ENCODE measurements at regions not wholly inside any gene's neighbourhood (a gene's known extent, or its start where the extent isn't known, plus 50 kb on each side); places are given as distances from the start of the nearest gene placed in this dataset.

DNA sequence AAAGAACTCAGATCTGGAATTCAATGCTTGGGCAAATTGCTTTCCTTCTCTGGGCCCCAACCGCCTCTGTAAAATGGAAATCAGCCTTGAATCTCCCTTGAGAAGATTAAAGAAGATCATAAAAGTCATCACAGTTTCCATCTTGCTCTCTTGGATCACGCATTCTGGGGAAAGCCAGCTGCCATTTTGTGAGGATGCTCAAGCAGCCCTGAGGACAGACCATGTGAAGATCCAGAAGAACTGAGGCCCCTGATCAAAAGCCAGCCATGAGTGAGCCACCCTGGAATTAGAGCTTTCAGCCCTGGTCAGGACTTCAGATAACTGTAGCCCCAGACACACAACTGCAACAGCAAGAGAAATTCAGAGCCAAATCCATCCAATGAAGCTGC, 229.3 kb downstream of the MN1 start:
- DNase-seq (ENCODE audit: low read depth) = no peak

DNA sequence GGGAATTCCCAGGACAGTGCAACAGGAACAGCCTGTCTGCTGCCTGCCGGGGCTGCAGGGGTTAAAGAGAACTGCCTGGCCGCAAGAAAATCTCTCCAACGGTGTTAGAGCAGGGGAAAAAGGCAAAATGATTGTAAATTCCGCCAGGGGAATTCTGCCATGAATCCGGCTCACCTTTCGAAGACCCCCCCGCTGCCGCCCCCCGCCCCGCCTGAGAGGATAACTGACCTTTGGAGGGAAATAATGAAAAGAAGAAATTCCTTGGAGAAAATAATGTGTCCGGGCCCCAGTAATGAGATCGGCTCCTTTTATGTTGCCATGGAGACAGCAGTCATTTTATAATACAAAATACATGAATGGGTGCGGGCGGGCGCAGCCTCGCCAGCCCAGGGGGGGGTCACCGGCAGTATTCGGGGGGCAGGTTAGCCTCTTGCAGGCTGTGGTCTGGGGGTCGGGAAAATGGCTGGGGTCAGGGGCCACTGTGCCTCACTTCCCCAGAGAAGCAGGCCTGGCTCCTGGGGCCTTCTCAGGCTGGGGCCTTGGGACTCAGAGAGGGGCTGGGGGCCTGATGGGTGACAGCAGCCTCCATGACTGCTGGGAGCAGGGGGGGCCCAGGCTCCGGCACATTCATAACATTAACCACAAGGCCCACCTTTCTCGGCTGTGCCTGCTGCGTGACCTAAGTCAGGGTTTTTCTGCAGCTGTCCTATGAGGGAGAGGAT, 228.1 kb downstream of the MN1 start:
- DNase-seq (ENCODE audit: low read depth) = no peak

DNA sequence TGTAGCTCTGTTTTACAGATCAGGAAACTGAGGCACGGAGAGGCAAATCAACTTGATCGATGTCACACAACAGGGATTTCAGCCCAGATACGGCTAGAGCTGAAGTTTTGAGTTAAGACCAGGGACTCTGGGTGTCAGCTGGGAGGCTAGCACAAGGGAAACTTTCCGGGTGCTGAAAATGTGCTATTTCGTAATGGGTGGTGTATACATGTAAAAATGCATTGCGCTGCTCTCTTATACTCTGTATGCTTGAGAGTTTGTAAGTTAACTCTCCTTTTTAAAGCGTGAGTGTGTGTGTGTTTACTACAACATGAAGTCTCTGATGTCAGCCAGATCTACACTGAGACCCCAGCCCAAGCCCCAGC, 227.6 kb downstream of the MN1 start:
- no peak for DNase-seq (ENCODE audit: low read depth)

DNA sequence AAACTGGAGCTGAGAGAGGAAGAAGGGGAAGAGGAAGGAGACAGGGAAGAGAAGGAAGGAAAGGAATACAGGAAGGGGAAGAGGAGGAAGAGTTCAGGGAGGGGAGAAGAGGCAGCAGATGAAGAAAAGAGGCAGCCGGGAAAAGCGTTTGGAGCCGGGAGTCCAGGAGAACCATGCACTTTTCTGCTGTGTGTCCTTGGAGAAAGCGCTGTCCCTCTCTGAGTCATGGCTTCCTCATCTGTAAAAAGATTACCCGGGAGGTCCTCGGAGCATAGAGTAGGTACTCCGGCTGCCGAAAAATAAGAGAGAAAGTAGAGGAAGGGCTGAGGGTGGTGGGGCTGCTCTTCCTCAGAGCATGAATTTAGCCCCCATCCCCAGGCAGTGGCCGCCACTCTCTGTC, 226.9 kb downstream of the MN1 start:
- no peak for DNase-seq (ENCODE audit: low read depth)

DNA sequence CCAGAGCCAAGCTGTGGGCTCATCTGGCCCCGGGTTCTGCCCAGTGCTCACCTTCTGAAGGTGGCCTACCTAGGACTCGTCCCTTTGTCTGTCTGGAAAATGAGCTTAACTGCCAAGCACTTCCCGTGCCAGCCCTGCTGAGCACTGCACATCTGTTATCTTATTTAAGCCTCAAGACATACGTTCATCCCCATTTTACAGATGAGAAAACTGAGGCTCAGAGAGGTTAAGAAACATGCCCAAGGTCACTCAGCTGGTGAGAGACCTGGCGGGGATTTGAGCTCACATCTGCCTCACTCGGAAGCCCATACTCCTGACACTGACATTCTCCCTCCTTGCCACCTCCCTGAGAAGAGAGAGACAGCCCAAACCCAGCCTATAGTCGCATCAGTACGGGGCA, 226.2 kb downstream of the MN1 start:
- DNase-seq (ENCODE audit: low read depth) = no peak

DNA sequence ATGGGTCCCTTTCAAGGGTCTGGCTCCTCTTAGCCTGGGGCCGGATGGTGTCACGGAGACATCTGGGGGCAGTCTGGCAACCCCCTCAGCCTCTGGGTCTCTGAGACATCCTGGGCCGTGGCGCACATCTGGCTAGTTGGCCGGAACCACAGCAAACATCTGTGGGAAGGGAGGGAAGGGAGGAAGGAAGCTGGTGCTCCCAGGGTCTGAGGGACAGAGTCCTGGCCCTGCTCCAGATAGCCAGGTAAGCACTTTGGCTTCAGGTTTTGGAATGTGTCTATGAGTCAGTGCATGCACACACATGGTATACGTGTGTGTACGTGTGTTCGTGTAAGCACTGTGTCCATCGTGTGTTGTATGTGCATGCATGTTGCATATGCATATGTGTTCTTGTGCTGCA, 225.1 kb downstream of the MN1 start:
- no peak for DNase-seq (ENCODE audit: low read depth)

DNA sequence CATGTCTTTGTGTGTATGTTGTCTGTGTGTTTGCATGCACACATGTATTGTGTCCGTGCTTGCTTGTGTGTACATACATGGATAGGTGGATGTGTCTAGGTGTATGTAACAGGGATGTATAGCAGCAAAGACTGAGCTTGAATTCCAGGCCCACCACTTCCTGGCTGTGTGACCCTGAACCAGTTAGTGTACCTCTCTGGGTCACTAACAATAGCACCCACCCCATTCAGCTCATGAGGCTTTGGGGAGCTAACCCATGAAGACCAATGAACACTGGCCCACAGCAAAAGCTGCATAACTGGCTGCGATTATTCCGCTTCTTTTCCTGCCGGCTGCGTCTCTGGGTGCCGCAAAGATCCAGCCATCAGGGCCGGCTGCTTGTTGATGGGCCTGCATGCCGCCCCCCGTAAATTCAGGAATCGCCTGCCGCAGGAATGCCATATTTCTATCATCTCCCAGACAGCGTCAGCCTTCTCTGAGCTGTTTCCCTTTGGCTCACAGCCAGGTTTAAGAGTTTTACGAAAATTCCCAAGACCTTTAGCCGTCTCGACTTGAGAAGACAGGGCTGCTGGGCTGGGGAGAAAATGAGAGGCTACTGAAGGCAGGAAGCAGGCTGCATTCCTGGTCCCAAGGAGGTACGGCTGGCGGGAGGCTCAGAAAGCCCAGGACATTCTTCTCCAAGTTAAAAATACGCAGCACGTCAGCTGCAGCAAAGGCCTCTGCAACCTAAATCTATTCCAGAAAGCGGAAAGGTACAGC, 224.6 kb downstream of the MN1 start:
- DNase-seq (ENCODE audit: low read depth) = no peak

DNA sequence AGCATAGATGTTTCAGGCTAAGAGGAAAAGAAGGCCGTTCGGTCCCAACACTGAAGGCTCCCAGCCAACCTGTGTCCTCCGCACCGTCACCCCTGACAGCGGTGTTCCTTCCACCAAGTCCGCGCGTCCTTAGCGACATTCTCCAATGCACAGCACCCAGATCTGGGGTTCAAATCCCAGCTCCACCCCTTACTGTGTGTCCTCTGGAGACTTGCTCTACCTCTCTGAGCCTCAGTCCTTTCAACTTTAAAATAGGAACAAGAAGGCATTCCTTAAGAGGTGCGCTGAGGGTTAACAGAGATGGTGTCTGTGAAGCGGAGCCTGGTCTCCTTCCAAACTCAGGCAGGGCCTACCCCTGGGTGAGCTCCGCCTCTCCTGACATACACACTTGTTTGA, 224.0 kb downstream of the MN1 start:
- DNase-seq (ENCODE audit: low read depth) = no peak

DNA sequence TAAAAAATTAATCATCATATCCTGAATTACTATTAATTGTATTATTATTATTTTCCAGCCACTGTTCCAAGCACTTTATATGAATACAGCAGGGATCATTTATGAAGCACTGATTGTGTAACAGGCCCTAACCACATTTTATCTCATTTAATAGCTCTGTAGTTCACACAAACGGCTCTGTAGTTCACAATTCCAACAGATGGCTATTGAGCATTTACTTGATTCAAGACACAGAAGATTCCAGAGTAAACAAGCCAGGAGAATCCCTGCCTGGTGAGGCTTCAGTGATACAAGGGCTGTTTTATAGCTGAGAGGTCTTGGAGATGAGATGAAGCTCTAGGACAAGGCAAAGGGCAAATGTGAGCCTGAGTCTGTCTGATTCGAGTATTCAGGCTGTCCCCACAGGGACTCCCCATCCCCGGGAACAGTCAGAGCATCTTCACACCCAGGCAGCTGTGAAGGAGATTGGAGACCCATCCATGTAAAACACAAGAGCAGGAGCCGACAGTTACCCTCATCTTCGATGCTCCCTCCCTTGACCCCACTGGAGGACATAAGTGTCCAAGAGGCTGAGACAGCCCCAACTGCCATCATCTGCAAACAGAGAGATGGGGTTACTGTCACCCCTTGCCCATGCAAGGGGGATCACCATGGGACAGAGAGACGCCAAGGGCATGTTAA, 222.5 kb downstream of the MN1 start:
- no peak for DNase-seq (ENCODE audit: low read depth)

DNA sequence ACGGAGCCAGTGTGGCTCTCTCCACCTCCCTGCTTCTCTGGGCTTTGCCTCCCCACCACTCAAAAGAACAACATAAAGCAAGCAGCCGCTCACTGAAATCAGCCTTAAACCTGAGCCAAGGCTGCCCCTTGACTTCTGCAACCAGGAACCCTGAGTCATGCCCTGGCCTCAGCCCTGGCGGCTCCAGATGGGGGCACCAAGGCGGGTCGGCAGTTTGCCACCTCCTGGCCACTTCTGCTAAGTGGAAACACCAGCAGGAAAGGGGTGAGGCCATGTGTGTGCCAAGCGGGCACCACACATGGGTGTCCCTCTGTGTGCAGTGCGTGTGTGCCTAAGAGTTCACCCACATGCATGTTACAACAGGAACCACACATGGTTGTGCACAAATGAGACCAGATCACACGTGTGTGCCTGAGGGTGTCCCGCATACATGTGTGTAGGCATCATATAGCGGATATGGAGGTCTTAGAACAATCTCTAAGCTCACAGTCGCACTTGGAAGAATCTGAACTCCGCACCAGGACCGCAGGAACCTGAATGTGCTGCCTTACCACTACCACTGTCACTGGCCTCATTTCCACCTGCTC, 221.2 kb downstream of the MN1 start:
- no peak for DNase-seq (ENCODE audit: low read depth)

DNA sequence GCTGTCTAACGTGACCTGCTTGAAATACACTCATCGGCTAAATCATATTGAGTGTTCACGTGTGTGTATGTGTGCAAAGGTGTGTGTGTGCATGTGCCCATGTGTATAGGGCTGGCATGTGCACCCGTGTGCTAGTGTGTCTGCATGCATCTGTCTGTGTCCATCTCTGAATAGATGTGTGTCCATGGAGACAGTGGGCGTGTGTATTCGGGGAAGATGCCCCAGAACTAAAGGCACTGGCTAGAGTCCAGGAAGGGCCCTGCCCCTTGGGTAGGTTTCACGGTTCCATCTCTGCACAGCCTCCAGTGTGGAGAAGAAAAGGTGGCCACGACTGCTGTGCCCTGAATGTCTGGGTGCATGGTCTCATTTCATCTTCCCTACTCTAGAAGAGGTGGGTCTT, 220.3 kb downstream of the MN1 start:
- no peak for DNase-seq (ENCODE audit: low read depth)

DNA sequence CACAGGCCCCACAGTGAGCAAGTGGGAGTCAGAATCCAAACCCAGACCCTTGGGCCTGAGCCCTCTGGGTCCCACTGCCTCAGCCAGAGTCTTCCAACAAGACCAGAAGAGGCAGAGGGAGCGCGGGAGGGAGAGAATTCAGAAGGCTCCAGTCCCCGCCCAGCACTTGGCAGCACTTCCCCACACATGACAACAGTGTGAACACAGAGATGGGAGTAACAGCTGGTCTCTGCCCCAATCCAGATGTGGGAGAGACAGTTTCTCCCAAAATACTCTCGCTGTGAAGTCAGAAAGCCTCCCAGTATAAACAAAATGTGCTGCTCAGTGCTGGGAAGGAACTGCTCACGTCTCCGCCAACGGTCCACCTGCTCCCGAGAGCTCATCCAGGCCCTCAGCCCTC, 219.9 kb downstream of the MN1 start:
- DNase-seq (ENCODE audit: low read depth) = no peak

DNA sequence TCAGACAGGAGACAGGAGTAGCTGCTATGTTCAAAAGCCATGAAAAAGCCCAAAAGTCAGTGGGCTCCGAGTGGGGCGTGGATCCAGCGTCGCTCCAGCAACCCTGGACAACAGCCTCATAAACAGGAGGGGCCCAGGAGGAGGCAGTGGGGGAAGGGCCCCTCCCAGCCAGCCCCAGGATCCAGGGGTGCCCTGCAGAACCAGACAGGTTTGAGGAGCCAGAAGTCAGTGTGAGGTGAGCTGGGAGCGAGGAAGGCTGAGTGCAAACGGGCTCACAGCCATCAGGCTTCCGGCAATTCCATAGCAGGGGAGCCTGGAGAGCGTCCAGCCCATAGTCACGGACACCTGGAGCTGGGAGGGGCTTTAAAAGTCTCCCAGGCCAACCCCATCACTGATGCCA, 217.7 kb downstream of the MN1 start:
- no peak for DNase-seq (ENCODE audit: low read depth)

DNA sequence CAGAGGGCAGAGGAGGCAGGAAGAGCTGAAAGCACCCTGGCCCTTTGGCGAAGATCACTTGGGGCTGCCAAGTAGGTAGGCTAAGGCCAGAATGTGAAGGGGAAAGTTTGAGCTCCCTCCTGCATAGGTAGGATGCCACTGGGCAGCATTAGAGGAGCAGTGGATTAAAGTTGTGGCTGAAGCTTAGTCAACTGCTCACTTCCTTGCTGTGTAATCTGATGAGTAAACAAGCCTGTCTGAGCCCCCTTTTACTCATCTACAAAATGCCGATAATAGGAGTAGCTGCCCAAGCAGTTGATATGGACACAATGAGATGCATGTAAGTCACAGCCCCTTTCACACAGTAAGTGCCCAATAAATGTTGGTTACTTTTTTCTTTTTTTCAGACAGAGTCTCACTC, 216.4 kb downstream of the MN1 start:
- DNase-seq (ENCODE audit: low read depth) = no peak

DNA sequence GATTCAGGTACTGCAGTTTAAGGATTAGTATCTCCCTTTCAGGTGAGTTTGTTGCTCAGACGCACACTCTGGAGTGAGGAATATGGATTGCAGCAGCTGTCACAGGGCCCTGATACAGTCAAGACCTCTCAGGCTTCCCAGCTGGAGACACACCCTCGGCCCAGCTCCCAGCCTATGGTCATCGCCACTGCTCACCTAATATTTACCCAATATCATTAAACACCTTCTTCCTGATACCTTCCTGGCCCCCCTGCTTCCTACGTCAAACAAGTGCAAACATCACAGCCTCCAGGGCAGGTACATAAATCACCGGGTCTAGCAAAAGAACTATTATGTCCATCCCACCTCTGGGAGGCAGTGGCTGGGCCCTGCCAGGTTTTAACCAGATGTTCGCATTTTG, 213.3 kb downstream of the MN1 start:
- DNase-seq (ENCODE audit: low read depth) = no peak

DNA sequence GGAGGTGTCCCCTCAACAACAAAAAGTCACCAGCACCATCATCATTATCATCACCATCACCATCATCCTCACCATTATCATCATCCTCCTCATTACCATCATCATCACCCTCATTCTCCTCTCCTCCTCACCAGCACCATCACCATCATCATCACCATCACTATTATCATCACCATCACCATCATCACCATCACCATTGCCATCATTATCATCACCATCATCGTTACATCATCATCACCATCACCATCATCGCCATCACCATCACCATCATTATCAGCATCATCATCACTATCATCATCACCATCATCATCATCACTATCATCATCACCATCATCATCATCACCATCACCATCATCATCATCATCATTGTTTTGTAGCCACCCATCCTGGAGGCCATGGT, 212.6 kb downstream of the MN1 start:
- no peak for DNase-seq (ENCODE audit: low read depth)

DNA sequence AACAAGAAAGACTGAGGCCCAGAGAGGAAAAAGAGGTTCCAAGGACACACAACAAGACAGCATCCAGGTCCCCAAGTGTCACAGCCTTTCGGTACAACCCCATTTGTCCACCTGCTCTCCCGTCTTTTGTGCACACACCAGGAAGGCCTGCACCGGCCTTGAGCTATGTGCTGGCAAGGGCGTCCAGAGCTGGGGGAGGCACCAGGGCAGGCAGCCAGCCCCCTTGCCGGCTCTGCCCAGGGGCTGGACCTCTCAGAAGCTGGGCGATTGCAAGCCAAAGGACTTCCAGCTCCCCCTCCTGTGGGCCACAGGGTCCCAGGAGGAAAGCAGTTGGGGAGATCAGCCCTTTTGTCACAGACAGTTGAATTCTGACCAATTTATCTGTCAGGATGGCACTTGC, 210.5 kb downstream of the MN1 start:
- no peak for DNase-seq (ENCODE audit: low read depth)

DNA sequence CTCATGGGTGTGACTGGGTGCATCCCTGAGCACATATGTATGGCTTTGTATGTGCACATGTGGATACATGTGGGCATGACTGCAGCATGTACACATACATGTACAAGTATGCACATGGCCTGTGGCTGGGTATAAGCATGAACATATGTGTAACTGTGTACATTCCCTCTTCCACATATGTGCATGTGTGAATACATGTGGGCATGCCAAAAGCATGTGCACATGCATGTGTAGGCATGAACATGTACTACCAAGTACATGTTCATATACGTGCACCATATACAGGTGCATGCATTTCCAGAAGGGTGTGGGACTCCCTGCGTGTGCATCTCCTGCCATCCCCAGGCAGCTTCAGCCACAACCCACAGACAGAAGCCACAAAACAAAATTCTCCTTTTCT, 208.2 kb downstream of the MN1 start:
- DNase-seq (ENCODE audit: low read depth) = no peak

DNA sequence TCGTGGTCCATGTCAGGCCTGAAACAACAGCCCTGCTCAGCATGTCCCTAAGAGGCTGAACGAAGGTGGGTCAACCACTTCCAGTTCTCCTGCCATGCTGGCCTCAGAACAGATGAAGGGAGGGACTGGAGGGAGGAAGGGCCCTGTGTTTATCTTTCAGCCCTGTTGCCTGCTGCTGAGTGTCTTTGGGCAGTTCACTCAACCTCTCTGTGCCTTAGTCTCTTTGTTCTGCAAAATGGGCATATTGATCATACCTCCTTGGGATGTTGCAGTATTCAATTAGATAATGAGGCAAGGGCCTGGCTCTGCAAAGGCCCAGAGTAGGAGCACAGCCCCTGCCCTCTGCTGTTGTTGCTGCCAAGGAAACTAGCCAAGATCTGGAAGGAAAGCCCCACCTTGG, 207.5 kb downstream of the MN1 start:
- no peak for DNase-seq (ENCODE audit: low read depth)

DNA sequence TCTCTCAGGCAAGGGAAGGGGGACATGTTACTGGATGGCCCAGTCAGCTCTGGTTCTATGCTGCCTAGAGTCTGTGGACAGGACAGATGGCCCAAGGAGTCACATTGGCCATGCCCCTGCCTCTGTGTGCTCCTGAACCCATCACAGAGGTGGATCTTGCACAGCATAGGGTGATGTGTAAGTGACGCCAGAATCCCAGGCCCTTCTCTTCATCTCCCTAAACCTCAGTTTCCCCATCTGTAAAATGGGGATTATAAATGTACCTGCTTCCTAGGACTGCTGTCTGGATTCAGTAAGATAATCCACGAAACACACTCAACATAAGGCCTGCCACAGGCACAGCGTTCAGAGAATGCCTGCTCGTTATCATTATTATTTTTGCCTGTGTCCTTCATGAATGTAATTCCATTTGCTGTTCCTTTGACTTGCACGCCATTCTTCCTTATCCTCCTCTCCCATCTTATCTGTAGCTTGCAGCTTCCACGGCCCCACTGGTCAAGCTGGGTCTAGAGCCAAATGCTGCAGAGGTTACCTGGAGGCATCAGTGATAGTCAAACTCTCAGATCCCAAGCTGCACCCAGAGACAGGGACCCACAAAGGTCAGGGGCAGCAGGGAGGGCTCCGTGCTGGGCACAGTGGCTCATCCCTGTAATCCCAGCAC, 207.0 kb downstream of the MN1 start:
- DNase-seq (ENCODE audit: low read depth) = no peak

DNA sequence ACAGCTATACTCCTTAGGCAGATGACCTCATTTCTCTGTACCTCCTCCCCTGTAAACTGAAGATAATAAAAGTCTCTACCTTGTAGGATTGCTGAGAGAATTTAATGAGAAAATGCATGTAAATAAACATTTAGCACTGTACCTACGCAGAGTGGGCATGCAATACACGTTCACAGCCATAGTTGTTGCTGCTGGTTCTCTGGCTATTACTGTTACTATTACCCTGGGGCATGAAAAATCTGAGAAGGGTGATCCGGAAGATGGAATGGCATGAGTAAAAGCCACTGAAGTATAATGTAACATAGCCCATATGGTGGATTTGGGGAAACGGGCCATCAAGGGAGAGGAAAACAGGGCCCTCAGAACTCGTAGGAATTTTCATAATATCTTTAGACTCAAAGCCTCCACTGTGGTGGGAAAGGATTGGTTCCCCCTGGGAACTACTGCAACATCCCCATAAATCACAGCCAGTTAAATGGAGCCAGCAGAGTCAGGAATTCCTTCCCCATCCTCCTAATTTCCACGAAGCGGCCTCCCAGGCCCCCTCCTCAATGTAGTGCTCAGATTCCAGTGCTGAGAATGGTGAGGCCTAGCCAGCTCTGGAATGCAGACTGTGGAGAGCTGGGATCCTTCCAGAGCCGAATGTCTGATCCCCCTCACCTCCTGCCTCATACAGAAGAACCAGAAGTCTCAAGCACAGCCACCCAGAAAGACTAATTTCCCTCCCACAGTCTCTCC, 205.3 kb downstream of the MN1 start:
- DNase-seq (ENCODE audit: low read depth) = no peak

Data from activated T-cell treated with anti-CD3 and anti-CD28 coated beads for 1 hour (primary cell).